GM12874 (cell line): ENCODE measurements at regions not wholly inside any gene's neighbourhood (a gene's known extent, or its start where the extent isn't known, plus 50 kb on each side); places are given as distances from the start of the nearest gene placed in this dataset.

Experiments
- TF ChIP-seq, protein P1 (sequence below): IDR thresholded peaks from 2 replicates; pipeline ENCODE4 v1.5.1; 2011; ENCODE audit warnings: low read depth, mild to moderate bottlenecking, control low read depth, low read length, moderate library complexity; ENCODE audit not compliant: insufficient read depth

DNA sequence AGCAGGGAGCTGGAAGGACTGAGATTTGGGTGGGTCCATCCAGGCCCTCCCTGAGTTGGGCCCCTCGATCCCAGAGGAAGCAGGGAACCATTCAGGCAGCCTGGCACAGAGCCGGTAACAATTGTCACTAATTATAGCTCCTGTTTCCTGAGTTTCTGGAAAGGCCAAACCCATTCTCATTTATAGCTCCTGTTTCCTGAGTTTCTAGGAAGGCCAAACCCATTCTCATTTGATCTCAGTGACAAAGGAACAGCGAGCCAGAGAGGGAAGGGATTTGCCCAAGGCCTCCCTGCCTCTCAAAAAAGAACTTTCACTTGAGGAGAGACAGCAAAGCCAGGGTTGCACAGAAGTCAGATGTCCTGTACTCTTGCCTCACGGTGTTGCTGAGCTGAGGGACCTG is 521.9 kb downstream of the TYW1 start:
- TF ChIP-seq, protein P1, sequence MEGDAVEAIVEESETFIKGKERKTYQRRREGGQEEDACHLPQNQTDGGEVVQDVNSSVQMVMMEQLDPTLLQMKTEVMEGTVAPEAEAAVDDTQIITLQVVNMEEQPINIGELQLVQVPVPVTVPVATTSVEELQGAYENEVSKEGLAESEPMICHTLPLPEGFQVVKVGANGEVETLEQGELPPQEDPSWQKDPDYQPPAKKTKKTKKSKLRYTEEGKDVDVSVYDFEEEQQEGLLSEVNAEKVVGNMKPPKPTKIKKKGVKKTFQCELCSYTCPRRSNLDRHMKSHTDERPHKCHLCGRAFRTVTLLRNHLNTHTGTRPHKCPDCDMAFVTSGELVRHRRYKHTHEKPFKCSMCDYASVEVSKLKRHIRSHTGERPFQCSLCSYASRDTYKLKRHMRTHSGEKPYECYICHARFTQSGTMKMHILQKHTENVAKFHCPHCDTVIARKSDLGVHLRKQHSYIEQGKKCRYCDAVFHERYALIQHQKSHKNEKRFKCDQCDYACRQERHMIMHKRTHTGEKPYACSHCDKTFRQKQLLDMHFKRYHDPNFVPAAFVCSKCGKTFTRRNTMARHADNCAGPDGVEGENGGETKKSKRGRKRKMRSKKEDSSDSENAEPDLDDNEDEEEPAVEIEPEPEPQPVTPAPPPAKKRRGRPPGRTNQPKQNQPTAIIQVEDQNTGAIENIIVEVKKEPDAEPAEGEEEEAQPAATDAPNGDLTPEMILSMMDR: no peak

- TF ChIP-seq, protein P1: no peak
Measured at GRCh38 chr7:67519171-67519570, 522.5 kb downstream of the TYW1 start.

DNA sequence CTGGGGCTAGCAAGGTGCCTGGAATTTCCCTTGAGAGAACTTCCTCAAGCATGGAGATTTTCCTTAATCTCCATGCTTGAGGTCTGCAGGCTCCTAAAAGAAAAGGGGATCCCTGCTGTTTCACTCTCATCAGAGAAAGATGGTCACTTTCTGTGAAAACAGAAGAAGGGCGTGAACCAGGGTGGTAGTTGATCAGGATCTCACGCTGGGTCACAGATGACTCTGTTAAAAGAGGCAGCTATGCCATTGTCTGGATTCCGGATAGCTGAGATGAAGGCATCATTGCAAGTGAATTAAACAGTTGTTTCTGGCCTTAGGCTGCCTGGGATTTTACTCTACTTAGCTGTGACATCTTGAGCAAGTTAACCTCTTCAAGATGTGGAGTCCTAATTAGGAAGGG is 525.9 kb downstream of the TYW1 start:
- TF ChIP-seq, protein P1: no peak

GRCh38 chr7:67523713-67524112 is 527.1 kb downstream of the TYW1 start:
- TF ChIP-seq, protein P1: no peak

GRCh38 chr7:67525588-67525987 is 529.0 kb downstream of the TYW1 start:
- TF ChIP-seq, protein P1: no peak

DNA sequence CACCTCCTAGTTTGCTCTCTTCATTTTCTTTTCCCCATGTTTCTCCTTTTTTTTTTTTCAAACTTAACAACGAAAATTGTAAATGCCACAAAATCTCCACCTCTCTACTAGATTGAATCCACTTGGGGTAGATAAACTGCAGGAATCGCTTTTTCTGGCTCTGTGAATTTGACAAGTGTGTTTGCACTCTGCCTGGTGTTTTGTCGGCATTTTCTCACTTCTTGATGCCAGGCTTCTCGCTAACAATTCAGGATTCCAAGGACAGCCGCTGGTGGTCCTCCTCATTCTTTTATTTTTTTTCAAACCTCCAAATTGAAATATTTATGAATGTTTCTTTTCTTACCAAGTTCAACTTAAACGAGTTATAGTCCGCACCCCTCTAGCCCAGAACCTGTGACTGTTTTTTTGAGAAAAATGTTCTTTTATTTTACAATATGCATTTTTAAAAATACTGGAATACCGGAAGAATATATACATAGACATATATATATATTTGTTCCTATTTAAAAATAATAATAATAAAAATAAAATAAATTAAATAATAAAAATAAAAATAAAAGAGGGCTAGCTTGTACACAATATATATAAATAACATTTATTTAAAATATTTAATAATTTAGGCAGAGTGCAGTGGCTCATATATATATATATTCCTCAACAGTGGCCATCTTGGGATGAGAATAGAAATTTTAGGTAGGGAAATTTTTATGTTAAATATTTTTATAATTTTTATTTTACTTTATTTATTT is 538.8 kb downstream of the TYW1 start:
- TF ChIP-seq, protein P1: no peak

DNA sequence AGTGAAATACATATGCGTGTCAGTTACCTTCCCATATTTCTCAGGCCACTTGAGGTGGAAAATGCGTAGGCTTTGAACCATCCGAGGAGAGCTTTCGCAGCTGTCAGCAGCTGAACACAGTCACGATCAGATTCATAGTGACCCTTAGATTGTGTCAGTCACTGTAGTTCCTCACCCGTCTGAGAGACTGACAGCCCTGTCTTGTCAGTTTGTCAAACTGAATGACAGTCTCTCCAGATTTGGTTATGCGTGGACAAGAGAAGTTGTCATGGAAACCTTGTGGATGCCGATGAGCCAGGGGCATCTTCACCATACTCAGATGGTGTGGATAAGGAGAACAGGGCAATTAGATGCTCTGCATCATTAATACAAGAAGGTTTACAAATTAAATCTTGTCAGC is 546.3 kb downstream of the TYW1 start:
- TF ChIP-seq, protein P1: no peak
